ENCODE measurements at regions not wholly inside any gene's neighbourhood (a gene's known extent, or its start where the extent isn't known, plus 50 kb on each side); places are given as distances from the start of the nearest gene placed in this dataset.

GRCh38 chr5:104998169-104998568, 1435.6 kb upstream of the NUDT12 start:
- Mint-ChIP-seq H3K27ac (no peak overlapping the region), H3K27me3 (no peaks in the 10 kb centered on the region), H3K4me1 (no peaks in the 10 kb centered on the region), H3K36me3 (no peaks in the 10 kb centered on the region), H3K4me3 (no peak overlapping the region), H3K9me3 (peaks cover 3% of the 10 kb centered on the region)
- no peak for ATAC-seq (ENCODE audit: low read depth)
- DNase-seq (ENCODE audit: low spot score in 2 of 2): no peak

DNA sequence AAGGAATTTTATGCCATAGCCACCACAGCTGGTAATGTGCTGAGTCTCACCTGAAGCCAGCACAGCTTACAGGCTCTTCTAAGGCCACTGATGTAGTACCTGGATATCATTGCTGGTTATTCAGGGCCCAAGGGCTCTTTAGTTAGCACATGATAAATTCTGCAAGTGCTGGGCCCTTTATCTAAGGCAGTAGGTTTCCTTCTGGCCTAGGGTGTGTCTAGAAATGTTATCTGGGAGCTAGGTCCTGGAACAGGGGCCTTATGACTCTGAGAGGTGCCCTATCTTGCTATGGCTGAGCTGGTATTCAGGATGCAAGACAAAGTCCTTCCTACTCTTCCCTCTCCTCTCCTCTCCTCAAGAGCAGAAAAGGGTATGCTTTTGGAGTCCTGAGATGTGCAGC, 1424.5 kb upstream of the NUDT12 start:
- H3K9me3 Mint-ChIP-seq: peaks cover 12% of the 10 kb centered on the region
- no peak overlapping the region for H3K27ac Mint-ChIP-seq
- H3K4me1 Mint-ChIP-seq: no peaks in the 10 kb centered on the region
- H3K4me3 Mint-ChIP-seq: no peak overlapping the region
- no peaks in the 10 kb centered on the region for H3K36me3 Mint-ChIP-seq
- no peaks in the 10 kb centered on the region for H3K27me3 Mint-ChIP-seq
- DNase-seq (ENCODE audit: low spot score in 2 of 2) (no peak), ATAC-seq (ENCODE audit: low read depth) (no peak)

DNA sequence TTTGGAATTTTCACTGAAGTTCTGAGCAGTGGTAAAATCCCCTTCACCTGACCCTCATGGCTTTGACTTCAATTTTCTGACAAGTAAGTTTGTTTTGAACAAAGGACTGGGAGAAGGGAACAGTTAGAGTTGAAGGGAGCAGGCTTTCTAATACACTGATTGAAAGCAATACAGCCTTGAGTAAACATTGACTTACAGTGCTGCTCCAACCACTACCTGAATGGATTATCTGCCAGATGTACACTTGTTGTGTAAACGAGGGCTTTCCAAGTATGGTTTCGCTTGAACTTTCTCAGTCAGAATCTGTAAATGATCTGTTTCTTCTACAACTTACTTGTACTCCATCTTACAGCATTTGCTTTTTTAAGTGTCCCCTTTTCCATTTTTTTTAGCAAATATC, 1414.9 kb upstream of the NUDT12 start:
- Mint-ChIP-seq H3K4me1 (no peaks in the 10 kb centered on the region), H3K36me3 (no peaks in the 10 kb centered on the region), H3K4me3 (no peak overlapping the region), H3K27ac (no peak overlapping the region), H3K9me3 (peaks cover 4% of the 10 kb centered on the region), H3K27me3 (no peaks in the 10 kb centered on the region)
- DNase-seq (ENCODE audit: low spot score in 2 of 2) (no peak), ATAC-seq (ENCODE audit: low read depth) (no peak)

DNA sequence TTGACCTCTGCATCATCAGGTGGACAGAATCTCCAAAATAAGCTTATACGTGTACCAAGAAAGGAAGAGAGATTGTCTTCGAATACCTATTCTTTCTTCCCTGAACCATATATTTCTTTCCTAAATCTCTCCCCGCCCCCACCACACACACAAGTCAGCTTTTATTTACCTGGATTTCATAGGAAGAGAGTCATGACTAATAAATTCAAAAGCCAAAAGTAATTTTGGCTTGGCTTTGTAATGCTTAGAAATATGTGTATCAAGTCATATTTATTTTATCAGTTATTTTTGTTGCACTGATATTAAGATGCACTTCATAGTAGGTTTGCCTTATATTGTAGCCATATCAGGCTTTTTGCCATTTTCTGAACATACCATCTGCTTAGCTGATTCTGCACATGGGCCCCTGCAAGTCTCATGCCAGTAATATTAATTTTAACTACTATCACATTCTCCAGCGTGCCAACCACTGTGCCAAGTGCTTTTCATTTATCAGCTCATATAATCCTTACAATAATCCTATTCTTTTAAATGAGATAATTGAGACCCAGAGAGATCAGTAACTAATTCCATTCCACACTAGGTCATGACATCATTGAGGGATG, 1405.3 kb upstream of the NUDT12 start:
- Mint-ChIP-seq H3K9me3 (peaks cover 4% of the 10 kb centered on the region), H3K4me3 (no peak overlapping the region), H3K27me3 (no peaks in the 10 kb centered on the region), H3K36me3 (no peaks in the 10 kb centered on the region), H3K4me1 (no peaks in the 10 kb centered on the region), H3K27ac (no peak overlapping the region)
- DNase-seq (ENCODE audit: low spot score in 2 of 2): no peak
- no peak for ATAC-seq (ENCODE audit: low read depth)

GRCh38 chr5:104965006-104965405, 1402.4 kb upstream of the NUDT12 start:
- Mint-ChIP-seq H3K36me3 (no peaks in the 10 kb centered on the region), H3K4me3 (no peak overlapping the region), H3K27me3 (no peaks in the 10 kb centered on the region), H3K27ac (no peak overlapping the region), H3K4me1 (no peaks in the 10 kb centered on the region), H3K9me3 (peaks cover 4% of the 10 kb centered on the region)
- DNase-seq (ENCODE audit: low spot score in 2 of 2): no peak
- ATAC-seq (ENCODE audit: low read depth): no peak

GRCh38 chr5:104955479-104955878, 1392.9 kb upstream of the NUDT12 start:
- Mint-ChIP-seq H3K4me3 (no peak overlapping the region), H3K4me1 (no peaks in the 10 kb centered on the region), H3K27ac (no peak overlapping the region), H3K36me3 (no peaks in the 10 kb centered on the region), H3K9me3 (peaks cover 3% of the 10 kb centered on the region), H3K27me3 (no peaks in the 10 kb centered on the region)
- no peak for DNase-seq (ENCODE audit: low spot score in 2 of 2)
- no peak for ATAC-seq (ENCODE audit: low read depth)

DNA sequence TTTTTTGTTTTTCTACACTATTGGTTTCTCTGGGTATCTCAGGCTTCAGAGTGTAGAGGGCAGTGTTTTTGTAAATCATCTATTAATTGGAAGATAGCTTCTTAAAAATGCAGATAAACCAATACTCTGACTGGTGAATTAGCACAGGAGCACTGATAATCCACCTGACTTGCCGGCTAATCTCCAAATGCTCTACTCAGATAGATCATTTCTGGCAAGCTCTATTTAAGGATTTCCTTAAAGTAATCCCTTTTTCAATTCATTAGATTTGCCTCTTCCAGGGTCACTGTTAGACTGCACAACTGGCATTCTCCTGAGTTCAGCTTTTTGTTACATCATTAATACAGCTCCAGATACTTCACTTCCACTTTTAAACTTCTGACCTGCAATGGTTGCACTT, 1390.3 kb upstream of the NUDT12 start:
- DNase-seq (ENCODE audit: low spot score in 2 of 2) (no peak), ATAC-seq (ENCODE audit: low read depth) (no peak)
- Mint-ChIP-seq H3K27me3 (no peaks in the 10 kb centered on the region), H3K27ac (no peak overlapping the region), H3K9me3 (no peaks in the 10 kb centered on the region), H3K4me1 (no peaks in the 10 kb centered on the region), H3K36me3 (no peaks in the 10 kb centered on the region), H3K4me3 (no peak overlapping the region)

GRCh38 chr5:104951829-104952228, 1389.2 kb upstream of the NUDT12 start:
- Mint-ChIP-seq H3K4me1 (no peaks in the 10 kb centered on the region), H3K27ac (no peak overlapping the region), H3K27me3 (no peaks in the 10 kb centered on the region), H3K9me3 (no peaks in the 10 kb centered on the region), H3K36me3 (no peaks in the 10 kb centered on the region), H3K4me3 (no peak overlapping the region)
- ATAC-seq (ENCODE audit: low read depth) (no peak), DNase-seq (ENCODE audit: low spot score in 2 of 2) (no peak)

GRCh38 chr5:104947076-104947475, 1384.5 kb upstream of the NUDT12 start:
- Mint-ChIP-seq H3K4me1 (no peaks in the 10 kb centered on the region), H3K27me3 (no peaks in the 10 kb centered on the region), H3K36me3 (no peaks in the 10 kb centered on the region), H3K27ac (no peak overlapping the region), H3K9me3 (peaks cover 1% of the 10 kb centered on the region), H3K4me3 (no peak overlapping the region)
- ATAC-seq (ENCODE audit: low read depth) (no peak), DNase-seq (ENCODE audit: low spot score in 2 of 2) (no peak)

GRCh38 chr5:104942735-104943134, 1380.1 kb upstream of the NUDT12 start:
- Mint-ChIP-seq H3K36me3 (no peaks in the 10 kb centered on the region), H3K27me3 (no peaks in the 10 kb centered on the region), H3K4me3 (no peak overlapping the region), H3K4me1 (no peaks in the 10 kb centered on the region), H3K9me3 (peaks cover 6% of the 10 kb centered on the region), H3K27ac (no peak overlapping the region)
- ATAC-seq (ENCODE audit: low read depth) (no peak), DNase-seq (ENCODE audit: low spot score in 2 of 2) (no peak)

- no peak overlapping the region for H3K4me3 Mint-ChIP-seq
- H3K27ac Mint-ChIP-seq: no peak overlapping the region
- H3K27me3 Mint-ChIP-seq: no peaks in the 10 kb centered on the region
- DNase-seq (ENCODE audit: low spot score in 2 of 2) (no peak), ATAC-seq (ENCODE audit: low read depth) (no peak)
- peaks cover 6% of the 10 kb centered on the region for H3K9me3 Mint-ChIP-seq
- H3K4me1 Mint-ChIP-seq: no peaks in the 10 kb centered on the region
- no peaks in the 10 kb centered on the region for H3K36me3 Mint-ChIP-seq
These were observed 1378.5 kb upstream of the NUDT12 start for GRCh38 chr5:104941030-104941645.

- H3K4me3 Mint-ChIP-seq: no peak overlapping the region
- H3K36me3 Mint-ChIP-seq: no peaks in the 10 kb centered on the region
- DNase-seq (ENCODE audit: low spot score in 2 of 2) (no peak), ATAC-seq (ENCODE audit: low read depth) (no peak)
- H3K4me1 Mint-ChIP-seq: no peaks in the 10 kb centered on the region
- H3K27ac Mint-ChIP-seq: no peak overlapping the region
- peaks cover 7% of the 10 kb centered on the region for H3K9me3 Mint-ChIP-seq
- H3K27me3 Mint-ChIP-seq: no peaks in the 10 kb centered on the region
These were observed 1375.0 kb upstream of the NUDT12 start for GRCh38 chr5:104937598-104937997.

DNA sequence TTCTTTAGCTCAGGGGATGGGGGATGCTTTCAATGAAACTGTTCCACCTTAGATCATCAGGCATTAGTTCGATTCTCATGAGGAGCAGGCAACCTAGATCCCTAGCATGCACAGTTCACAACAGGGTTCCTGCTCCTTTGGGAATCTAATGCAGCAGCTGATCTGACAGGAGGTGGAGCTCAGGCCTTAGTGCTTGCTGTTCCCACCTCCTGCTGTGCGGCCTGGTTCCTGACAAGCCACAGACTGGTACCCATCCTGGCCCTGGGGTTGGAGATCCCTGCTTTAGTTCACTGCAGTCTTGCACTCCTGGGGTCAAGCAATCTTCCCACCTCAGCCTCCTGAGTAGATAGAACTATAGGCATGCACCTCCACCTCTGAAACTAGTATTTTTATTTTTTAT, 1369.8 kb upstream of the NUDT12 start:
- Mint-ChIP-seq H3K4me1 (no peaks in the 10 kb centered on the region), H3K27me3 (no peaks in the 10 kb centered on the region), H3K4me3 (no peak overlapping the region), H3K36me3 (no peaks in the 10 kb centered on the region), H3K27ac (no peak overlapping the region), H3K9me3 (peaks cover 3% of the 10 kb centered on the region)
- ATAC-seq (ENCODE audit: low read depth) (no peak), DNase-seq (ENCODE audit: low spot score in 2 of 2) (no peak)

GRCh38 chr5:104928906-104929520, 1366.4 kb upstream of the NUDT12 start:
- Mint-ChIP-seq H3K27ac (no peak overlapping the region), H3K9me3 (peaks cover 2% of the 10 kb centered on the region)
- ATAC-seq (ENCODE audit: low read depth): no peak

DNA sequence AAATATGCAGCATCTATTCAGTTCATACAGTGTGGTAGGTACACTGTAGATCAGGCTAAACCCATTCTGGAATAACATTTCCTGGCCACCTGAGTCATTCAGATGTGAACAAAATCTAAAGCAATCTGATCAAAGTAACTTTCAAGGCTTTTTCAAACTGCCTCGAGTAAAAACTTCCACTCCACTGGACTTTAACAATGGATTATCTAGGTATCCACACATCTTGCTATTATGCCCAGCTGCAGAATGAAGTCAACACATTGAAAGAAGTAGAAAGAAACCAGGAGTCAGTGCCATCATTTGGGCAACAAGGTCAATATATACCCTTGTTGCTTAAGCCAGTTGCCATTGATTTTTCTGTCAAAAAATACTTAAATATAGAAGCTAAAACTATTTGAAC, 1352.6 kb upstream of the NUDT12 start:
- H3K36me3 Mint-ChIP-seq: no peaks in the 10 kb centered on the region
- ATAC-seq (ENCODE audit: low read depth) (no peak), DNase-seq (ENCODE audit: low spot score in 2 of 2) (no peak)
- peaks cover 1% of the 10 kb centered on the region for H3K9me3 Mint-ChIP-seq
- H3K27ac Mint-ChIP-seq: no peak overlapping the region
- no peaks in the 10 kb centered on the region for H3K4me1 Mint-ChIP-seq
- H3K4me3 Mint-ChIP-seq: no peak overlapping the region
- H3K27me3 Mint-ChIP-seq: no peaks in the 10 kb centered on the region

More at GRCh38 chr5:104928906-104929520, 1366.4 kb upstream of the NUDT12 start:
- no peaks in the 10 kb centered on the region for H3K4me1 Mint-ChIP-seq
- no peaks in the 10 kb centered on the region for H3K36me3 Mint-ChIP-seq
- no peak for DNase-seq (ENCODE audit: low spot score in 2 of 2)
- H3K4me3 Mint-ChIP-seq: no peak overlapping the region
- H3K27me3 Mint-ChIP-seq: no peaks in the 10 kb centered on the region
